GM21381 (cell line): ENCODE measurements at regions not wholly inside any gene's neighbourhood (a gene's known extent, or its start where the extent isn't known, plus 50 kb on each side); places are given as distances from the start of the nearest gene placed in this dataset.
"Not testable (repeated sequence)": the region's sequence is repeated elsewhere in the genome, so short reads cannot be mapped to it uniquely, and the experiment has no call there.

Source experiments
- ATAC-seq: cut with Tn5 transposase; IDR thresholded peaks from one replicate; pipeline ENCODE4 v1.9.1; 2021; ENCODE audit warnings: mild to moderate bottlenecking, moderate library complexity; ENCODE audit not compliant: unreplicated experiment

DNA sequence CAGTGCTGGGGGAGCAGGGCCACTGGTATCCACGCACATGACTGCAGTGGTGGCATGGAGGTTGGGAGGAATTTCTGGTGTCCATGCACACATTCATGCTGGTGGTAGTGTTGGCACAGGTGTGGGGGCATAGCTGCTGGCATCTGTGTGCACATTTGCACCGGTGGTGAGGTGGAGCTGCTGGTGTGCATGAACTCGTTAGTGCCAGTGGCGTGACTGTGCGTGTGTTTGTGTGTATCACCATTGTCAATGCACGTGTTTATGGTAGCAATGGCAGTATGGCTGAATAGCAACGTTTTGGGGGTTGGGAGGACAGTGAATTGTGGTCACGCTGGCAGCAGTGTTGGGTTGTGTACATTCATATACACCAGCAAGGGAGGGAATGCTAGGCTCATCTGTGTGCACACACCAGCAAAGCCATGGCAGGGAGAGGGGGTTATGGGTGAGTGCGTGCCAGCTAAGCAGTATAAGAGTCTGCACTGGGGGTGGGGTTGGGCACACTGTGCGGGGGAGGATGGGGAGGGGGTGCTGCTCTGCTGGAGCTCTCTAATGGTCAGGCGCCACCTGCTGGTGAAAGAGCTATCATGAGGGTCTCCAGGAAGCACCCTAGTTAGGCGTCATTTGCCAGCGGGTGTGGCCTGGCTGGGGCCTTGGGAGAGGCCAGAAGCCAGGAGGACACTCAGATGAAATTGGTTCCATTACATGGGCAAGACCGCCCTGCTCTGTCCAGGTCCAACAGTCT is 626.1 kb upstream of the ID4 start:
- no peak for ATAC-seq

DNA sequence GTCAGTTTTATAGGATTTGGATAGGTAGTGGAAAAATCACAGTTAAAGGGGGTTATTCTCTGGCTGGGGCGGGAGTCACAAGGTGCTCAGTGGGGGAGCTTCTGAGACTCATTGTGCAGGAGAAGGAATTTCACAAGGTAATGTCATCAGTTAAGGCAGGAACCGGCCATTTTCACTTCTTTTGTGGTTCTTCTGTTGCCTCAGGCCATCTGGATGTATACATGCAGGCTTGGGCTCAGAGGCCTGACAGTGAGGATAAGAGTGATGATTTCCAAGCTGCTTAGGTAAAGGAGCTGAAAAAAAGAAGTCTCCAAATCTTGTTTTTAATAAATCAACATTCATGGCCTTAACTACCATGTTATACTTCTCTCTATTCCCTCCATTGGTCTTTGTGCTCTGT is 622.9 kb upstream of the ID4 start:
- no peak for ATAC-seq

DNA sequence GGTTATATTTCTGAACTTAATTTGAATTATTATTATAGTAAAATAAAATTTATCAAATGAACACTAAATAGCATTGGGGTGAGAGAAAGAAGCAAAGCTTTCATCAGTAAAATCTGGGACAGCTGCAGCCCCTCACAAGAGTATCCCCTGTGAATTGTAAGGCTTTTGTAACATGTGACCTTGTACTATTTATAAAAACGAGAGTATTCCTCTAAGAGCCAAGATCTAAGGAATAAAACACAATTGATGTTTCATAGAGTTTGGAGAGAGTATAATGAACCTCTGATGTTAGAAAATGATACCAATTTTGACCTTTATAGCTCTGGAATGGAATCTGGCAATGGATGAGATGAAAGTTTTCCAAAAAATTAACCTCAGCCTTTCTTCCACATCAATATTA is 617.2 kb upstream of the ID4 start:
- ATAC-seq = no peak

DNA sequence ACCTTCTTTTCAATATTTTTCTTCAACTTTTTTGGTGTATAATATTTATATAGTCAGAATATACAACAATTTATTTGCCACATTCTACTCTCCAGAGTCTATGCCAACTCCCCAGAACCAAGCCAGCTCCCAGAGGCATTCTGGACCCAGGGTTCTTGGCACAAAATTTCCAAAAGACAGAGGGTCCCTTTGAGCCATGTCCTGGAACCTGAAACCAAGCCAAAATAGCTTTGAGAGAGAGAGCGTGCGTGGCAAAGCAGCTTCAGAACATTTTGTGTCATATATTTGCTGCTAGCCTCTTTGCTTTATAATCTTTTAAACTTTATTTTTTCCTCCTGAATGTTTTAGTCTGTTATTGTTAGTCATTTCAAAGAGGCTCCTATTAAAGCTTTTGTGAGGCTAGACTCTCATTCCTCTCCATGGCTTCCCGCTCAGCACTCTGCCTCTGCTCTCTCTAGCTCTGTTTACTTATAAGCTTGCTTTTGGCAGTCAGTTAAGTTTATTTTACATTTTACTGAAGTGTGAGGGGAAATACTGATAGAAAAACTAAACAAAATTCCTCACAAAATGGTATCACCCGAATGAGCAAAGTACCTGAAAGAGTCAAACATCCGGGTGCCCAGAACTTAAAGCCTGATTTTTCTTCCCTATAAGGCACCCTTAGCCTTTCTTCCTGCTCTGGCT is 605.1 kb upstream of the ID4 start:
- ATAC-seq = no peak

DNA sequence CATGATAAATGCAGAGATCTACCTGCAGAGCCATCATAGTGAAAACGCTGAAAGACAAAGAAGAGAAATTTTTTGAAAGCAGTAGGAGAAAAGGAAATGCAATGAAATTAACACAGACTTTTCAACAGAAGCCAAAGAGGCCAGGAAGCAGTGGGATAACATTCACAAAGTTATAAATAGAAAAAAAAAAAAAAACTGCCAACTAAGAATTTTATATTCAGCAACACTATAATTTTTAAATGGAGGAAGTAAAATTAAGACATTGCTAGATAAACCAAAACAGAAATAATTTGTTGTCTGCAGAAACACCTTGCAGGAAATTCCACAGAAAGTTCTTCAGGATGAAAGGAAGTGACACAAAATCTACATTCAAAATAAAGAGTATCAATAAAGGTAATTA is 591.5 kb upstream of the ID4 start:
- no peak for ATAC-seq

DNA sequence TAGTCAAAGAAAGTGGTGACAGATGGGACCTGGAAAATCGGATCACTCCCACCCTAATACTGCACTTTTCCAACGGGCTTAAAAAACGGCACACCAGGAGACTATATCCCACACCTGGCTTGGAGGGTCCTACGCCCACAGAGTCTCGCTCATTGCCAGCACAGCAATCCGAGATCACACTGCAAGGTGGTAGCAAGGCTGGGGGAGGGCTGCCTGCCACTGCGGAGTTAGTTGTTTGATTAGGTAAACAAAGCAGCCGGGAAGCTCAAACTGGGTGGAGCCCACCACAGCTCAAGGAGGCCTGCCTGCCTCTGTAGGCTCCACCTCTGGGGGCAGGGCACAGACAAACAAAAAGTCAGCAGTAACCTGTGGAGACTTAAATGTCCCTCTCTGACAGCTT is 590.0 kb upstream of the ID4 start:
- not testable (repeated sequence) for ATAC-seq

DNA sequence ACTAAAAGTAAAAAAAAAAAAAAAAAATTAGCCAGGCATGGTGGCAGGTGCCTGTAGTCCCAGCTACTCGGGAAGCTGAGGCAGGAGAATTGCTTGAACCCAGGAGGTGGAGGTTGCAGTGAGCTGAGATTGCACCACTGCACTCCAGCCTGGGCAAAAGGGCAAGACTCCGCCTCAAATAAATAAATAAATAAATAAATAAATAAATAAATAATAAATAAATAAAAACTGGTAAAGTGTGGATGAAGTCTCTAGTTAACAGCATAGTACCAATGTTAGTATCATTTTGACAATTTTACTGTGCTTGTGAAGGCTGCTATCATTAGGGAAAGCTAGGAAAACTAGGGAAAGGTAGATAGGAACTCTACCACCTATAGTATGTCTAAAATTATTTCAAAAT is 581.0 kb upstream of the ID4 start:
- not testable (repeated sequence) for ATAC-seq

DNA sequence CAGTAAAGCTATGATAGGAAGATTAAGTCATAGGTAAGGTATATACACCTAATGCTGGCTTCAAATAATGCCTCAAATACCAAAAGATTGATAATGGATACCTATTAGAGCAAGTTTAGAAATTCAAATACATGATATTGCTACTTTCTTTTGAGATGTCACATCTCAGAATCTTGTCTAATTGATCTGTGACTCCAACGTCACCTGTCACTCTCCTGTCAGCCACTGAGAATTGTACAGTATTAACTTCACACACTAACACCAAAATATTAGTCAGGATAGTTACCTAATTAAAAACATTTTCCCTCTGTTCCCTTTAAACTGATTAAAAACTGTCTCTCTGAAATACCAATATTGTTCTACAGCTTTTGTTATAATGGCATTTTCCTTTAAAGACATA is 575.5 kb upstream of the ID4 start:
- no peak for ATAC-seq

DNA sequence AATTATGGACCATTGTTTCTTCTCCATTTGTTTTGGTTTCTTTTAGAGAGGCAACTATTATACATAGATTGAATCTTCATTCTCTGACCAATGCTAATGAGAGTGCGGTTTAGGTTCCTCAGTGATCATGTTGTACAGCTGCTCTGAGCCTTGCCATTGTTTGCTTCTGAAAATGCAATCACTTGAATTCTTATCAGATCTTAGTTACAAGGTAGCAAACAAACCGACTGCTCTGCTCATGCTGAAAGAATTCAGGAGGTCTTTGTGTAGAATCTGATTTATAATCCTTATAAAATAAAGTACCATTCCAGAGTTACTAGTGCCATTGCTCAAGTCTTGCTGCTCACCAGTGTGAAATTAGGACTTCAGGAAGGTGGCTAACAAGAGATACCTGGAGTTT is 569.1 kb upstream of the ID4 start:
- ATAC-seq = no peak

DNA sequence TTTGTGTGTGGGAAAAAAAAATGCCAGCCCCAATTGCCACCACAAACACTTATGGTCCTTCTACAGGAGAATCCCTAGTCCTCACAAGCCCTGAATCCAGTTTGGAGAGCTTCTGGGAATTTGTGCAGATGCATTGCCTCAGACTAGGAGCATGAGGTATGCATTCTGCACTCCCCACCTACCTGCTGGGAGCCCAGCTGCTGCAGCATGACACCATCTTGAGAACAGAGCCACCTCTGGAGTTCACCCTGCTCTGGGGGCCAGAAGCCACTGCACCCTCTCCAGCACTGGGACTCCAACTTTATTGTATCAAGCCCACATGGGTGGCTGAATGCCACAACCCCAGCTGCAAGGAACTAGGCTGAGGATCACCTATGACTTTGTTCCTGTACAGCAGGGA is 568.5 kb upstream of the ID4 start:
- ATAC-seq = no peak

DNA sequence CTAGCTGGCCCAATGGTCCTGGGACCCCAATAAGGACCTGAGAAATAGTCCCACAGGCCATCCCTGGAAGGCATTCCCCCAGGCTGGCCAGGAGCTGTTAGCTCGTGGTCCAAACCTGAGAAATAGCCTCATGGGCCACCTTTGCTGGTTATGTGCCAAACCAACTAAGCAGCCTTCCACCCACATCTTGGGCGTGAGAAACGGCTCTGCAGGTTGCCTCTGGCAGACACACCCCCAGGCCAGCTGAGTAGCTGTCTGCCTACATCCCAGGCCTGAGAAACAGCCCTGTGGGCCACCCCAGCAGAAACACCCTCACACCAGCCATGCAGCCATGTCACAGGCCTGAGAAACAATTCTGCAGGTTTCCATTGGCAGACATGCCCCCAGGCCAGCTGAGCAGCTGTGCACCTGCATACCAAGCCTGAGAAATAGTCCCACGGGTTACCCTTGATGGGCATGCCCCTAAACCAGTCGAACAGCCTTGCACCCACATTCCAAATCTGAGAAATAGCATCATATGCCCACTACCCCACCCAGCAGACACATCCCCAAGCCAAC is 567.8 kb upstream of the ID4 start:
- no peak for ATAC-seq

DNA sequence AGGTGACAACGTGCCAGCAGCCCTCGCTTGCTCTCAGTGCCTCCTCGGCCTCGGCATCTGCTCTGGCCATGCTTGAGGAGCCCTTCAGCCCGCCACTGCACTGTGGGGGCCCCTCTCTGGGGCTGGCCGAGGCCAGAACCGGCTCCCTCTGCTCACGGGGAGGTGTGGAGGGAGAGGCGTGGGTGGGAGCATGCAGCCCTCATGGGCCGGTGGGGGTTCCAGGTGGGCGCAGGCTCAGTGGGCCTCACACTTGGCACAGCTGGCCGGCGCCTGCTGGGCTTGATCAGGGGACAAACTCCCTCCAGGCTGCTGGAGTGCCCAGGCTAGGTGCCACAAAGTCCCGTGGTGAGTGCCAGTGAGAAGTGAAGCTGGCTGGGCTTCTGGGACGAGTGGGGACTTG is 566.6 kb upstream of the ID4 start:
- ATAC-seq = no peak

DNA sequence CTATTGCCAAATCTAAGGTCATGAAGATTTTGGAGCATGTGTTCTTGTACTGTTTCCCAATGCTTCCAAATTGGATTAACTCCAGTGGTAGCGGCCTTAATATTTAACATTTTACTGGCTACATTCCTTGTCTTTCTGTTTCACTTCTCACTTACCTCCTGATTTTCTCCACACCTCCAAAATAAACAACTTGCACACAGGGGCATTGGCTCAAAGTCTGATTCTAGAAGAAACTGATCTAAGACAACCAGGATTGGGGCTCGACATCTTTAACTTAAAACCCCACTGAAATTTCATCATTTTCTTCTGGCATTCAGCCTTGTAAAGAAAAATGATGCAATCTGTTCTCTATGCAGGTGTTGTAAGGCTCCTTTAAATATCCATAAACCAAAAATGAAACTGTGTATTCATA is 557.9 kb upstream of the ID4 start:
- ATAC-seq = no peak

DNA sequence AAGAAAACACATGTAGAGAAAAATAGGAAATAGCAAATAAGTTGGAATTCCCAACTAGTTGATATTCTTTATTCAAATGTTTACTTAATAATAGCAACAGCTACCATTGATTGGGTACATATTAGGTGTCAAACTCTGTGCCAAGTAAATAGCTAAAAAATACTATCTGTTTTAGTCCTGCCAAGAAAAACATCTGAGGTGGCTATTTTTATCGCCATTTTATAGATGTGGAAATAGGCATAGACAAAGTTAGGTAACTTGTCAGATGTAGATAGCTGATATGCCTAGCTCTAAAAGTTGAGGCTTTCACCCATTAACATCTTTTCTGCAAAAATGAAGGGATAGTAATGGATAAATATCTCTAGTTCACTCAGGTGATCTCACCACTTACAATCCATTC is 549.2 kb upstream of the ID4 start:
- ATAC-seq = no peak

DNA sequence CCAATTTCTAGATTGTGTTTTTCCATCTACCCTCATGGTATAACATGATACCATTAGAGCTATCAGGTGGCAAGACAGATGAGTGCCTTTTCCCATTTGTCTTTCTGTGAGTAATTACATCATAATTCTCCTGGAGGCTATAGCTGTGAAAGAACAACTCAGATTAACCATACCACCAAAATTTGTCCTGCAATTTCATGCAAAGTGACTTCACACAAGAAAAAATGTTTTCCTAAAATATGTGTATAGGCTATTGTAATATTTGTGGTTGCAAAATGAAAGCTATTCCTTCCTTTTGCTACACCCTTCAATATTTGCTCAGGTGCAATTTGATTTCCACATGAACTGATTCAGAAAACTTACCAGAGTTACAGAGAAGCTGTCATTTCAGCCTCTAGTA is 547.7 kb upstream of the ID4 start:
- ATAC-seq = no peak

DNA sequence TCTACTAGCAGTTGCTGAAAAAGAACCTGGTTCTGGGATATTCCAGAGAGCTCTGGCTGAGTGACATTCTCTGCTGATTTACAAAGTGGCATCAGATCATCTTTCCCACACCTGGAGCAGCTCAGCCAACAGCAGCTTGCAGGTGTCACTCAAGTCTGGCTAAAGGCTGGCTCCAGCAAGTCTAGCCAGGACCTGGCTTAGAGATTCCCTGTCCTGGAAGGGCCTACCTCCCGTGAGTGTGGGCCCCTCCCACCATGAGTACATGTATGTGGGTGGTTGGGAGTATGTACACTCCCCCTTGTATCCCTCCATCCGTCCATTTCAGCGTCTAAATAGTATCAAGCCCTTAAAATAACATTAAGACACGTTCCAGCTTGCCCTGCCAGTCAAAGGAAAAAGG is 539.3 kb upstream of the ID4 start:
- ATAC-seq = no peak

DNA sequence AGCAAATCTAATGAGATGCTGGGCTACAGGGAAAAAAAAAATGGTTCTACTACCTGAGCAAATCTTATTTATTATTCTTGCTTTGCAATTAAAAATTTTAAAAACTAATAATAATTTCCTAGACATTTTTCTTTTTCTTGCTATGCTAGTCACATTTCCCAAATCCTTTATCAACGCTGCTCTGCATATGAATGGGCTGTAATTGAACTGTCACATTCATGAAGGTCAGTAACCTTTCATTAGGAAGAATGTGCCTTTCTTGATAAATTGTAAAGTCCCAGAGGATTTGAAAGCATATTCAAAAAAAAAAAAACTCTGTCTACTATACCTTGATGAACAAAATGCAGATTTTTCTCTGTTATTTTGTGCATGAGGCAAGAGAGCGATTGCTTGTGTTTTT is 538.7 kb upstream of the ID4 start:
- ATAC-seq = no peak

DNA sequence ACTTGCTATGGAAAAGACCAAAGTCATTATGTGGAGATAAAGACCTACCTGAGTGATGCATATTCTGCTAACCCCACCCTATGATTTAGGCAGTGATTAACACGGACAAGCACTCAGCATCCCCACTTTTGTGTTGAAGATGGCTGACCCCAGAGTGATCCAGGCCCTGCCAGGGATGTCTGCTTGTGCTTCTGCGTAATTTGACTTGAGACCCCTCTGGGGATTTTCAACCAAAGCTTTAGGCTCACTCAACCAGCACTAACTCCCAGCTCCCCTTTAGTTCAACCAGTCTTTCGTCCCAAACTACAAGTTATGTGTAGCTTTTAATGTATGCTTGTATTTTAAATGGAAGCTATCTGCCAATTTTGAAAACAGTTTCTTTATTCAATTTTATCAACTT is 538.0 kb upstream of the ID4 start:
- ATAC-seq = no peak

DNA sequence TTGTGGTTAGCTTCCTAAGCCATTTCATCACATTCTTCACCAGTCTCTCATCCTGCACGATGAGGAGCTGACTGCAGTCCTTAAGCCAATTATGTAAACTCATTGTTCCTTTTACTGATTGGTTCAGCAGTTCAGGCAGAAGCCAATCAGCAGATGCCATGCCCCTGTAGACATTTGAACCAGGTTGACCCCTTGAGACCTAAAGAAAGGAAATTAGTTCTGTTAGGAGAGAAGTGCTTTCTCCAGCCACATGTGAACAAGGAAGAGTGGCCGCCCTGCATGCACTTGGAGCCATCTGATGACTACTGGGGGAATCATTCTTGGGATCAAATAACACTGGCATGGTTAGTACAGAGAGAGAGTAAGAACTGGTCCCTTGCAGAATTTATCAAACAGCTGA is 535.2 kb upstream of the ID4 start:
- no peak for ATAC-seq

DNA sequence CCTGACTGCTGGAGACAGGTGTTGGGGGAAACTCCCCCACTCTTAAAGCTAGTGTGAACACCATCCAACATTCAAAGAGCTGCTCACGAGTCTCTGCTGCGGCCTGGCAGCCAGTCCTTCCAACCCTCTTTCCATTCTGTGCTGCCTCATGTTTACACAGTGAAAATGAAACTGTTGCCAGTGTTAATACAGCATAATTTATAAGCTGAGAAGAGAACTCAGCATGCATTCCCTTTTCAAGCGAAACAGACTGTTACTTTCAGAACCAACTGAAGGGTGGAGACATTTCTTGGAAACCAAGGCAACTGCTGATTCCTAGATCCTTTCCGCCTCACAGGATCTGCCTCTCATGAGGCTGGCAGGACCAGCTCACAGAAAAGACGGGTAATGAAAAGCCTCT is 533.8 kb upstream of the ID4 start:
- ATAC-seq = no peak

DNA sequence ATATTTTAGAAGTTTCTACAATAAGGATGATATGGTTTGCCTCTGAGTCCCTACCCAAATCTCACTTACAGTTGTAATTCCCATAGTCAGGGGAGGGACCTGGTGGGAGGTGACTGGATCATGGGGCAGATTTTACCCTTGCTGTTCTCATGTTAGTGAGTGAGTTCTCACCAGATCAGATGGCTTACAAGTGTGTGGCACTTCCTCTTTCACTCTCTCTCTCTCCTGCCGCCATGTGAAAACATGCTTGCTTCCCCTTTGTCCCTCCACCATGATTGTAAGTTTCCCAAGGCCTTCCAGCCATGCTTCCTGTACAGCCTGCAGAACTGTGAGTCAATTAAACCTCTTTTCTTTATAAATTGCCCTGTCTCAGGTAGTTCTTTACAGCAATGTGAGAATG is 527.5 kb upstream of the ID4 start:
- no peak for ATAC-seq

DNA sequence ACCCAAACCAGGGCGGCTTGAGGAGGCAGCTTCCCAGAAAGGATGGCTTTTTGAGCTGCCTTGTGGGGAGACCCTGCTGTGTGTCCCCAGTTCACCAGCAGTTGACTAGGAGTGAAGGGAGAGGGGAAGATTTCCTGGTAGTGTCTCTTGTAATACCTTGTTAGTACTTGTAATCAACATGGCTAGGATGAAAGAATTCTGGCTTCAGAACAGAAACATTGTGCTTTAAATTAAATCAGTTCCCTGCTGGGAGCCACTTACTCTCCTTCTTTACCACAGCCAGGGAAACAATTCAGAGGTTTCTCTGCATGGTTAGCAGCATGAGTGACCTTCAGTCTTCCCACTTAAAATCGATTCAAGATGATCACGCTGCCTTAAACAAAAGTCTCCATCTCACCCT is 525.4 kb upstream of the ID4 start:
- no peak for ATAC-seq
